Activated T-cell treated with anti-CD3 and anti-CD28 coated beads, Interleukin-2, amount 50 U/mL, for 24 hours (primary cell): ENCODE measurements at regions not wholly inside any gene's neighbourhood (a gene's known extent, or its start where the extent isn't known, plus 50 kb on each side); places are given as distances from the start of the nearest gene placed in this dataset.

ENCODE experiments used
- DNase-seq: peaks from one replicate; pipeline ENCODE4 v3.0.0-alpha.2; 2020
- H3K27ac Mint-ChIP-seq: 2 replicates; pipeline ENCODE4 v1.8.0; 2020; ENCODE audit warnings: mild to moderate bottlenecking, mixed read lengths
- H3K27me3 Mint-ChIP-seq: 2 replicates; pipeline ENCODE4 v1.8.0; 2020; ENCODE audit warnings: mixed read lengths
- H3K36me3 Mint-ChIP-seq: 2 replicates; pipeline ENCODE4 v1.8.0; 2020; ENCODE audit warnings: low read depth, mixed read lengths
- H3K4me1 Mint-ChIP-seq: 2 replicates; pipeline ENCODE4 v1.8.0; 2020; ENCODE audit warnings: low read depth, mixed read lengths
- H3K4me3 Mint-ChIP-seq: 2 replicates; pipeline ENCODE4 v1.8.0; 2020; ENCODE audit warnings: mild to moderate bottlenecking, moderate library complexity, mixed read lengths
- H3K9me3 Mint-ChIP-seq: 2 replicates; pipeline ENCODE4 v1.8.0; 2020; ENCODE audit warnings: mixed read lengths

DNA sequence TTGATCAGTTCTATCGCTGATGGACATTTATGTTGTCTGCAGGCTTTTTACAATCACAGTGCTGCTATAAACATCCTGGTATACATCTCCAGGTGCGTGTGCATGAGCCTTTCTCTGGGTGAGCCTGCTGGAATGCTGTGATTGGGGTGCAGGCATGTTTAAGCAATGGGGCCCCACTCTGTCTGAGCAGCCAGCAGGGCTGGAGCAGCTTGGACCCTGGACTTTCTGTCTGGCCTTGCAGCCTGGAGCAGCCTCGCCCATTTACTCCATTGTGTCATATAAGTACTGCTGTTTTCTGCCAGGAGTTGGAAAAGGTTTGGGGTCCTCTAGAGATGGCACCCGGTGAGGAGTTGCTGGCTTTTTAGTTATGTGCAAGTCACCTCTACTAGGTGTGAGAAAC, 199.0 kb downstream of the KIF26A start:
- Mint-ChIP-seq H3K27ac (no peak overlapping the region), H3K4me3 (no peak overlapping the region), H3K4me1 (no peaks in the 10 kb centered on the region), H3K27me3 (no peaks in the 10 kb centered on the region), H3K9me3 (peaks cover 10% of the 10 kb centered on the region), H3K36me3 (no peaks in the 10 kb centered on the region)
- DNase-seq, result peak; percentile 16

DNA sequence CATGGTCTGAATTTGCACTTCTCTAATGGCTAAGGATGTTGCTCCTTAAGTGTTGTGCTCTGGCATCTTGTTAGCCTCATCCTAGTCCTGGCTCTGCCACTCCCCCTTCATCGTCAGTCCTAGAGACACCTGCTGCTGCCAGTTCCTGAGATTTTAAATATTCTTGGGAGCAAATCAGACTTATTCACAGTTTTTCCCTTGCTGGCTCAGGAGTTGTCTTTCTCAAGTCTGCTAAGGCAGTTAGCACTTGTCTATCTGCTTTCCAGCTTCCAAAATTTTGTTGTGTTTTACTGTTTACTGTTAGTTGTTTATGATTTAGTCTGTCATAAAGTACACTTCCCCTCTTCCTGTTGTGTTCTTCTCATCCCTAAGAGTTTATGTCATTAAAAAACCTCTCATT, 201.0 kb downstream of the KIF26A start:
- Mint-ChIP-seq H3K27ac (no peak overlapping the region), H3K36me3 (no peaks in the 10 kb centered on the region), H3K4me3 (no peak overlapping the region), H3K27me3 (peaks cover 4% of the 10 kb centered on the region), H3K9me3 (peaks cover 10% of the 10 kb centered on the region), H3K4me1 (no peaks in the 10 kb centered on the region)
- DNase-seq, result no peak

DNA sequence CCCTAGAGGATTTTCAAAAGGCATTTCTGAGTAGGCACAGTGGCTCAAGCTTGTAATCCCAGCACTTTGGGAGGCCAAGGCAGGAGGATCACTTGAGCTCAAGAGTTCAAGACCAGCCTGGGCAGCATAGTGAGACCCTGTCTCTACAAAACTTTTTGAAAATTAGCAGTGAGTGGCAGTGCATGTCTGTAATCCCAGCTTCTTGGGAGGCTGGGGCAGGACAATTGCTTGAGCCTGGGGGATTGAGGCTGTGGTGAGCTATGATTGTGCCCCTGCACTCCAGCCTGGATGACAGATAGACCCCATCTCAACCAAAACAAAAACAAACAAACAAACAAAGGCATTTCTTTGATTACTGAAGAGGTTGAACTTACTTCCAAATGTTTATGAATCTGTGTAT, 201.4 kb downstream of the KIF26A start:
- Mint-ChIP-seq H3K27ac (no peak overlapping the region), H3K4me1 (no peaks in the 10 kb centered on the region), H3K4me3 (no peak overlapping the region), H3K9me3 (peaks cover 10% of the 10 kb centered on the region), H3K27me3 (peaks cover 8% of the 10 kb centered on the region), H3K36me3 (no peaks in the 10 kb centered on the region)
- no peak for DNase-seq

DNA sequence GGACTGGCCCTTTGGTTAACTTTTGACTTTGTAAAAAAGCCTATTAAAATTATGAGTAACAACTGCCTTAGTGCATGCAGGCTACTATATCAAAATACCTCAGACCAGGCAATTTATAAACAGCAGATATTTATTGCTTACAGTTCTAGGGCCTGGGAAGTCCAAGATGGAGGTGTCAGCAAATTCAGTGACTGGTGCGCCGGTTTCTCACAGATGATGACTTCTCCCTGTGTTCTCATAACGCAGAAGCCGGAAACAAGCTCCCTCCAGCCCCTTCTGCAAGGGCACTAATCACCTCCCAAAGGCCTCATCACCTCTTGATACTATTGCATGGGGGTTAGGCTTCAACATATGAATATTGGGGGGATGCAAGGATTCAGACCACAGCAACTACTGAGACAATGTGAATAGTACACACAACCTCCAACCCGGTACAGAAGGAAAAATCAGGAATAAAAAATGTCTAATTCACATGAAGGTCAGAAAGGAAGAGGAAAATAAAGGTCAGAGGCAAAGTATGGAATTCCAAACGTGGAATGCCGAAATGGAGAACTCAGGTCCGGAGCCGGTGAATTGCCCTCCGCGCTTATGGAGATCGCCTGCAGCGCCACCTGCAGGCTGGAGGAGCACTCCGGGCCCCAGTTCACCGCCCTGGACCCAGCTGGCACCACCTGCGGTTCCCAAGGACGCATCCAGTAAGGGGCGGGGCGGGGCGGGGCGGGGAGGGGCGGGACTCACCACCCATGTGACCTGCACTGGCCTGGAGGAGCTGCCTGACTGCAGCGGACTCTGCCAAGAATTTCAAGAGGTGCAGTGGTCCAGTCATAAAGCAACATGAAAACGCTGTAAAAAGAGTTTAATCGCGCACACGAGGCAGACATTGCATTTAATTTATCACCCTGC, 203.4 kb downstream of the KIF26A start:
- H3K36me3 Mint-ChIP-seq, result no peaks in the 10 kb centered on the region
- no peak overlapping the region for H3K4me3 Mint-ChIP-seq
- H3K27ac Mint-ChIP-seq, result no peak overlapping the region
- DNase-seq, result peak; percentile 27
- H3K27me3 Mint-ChIP-seq, result peaks cover 15% of the 10 kb centered on the region
- no peaks in the 10 kb centered on the region for H3K4me1 Mint-ChIP-seq
- peaks cover 10% of the 10 kb centered on the region for H3K9me3 Mint-ChIP-seq

DNA sequence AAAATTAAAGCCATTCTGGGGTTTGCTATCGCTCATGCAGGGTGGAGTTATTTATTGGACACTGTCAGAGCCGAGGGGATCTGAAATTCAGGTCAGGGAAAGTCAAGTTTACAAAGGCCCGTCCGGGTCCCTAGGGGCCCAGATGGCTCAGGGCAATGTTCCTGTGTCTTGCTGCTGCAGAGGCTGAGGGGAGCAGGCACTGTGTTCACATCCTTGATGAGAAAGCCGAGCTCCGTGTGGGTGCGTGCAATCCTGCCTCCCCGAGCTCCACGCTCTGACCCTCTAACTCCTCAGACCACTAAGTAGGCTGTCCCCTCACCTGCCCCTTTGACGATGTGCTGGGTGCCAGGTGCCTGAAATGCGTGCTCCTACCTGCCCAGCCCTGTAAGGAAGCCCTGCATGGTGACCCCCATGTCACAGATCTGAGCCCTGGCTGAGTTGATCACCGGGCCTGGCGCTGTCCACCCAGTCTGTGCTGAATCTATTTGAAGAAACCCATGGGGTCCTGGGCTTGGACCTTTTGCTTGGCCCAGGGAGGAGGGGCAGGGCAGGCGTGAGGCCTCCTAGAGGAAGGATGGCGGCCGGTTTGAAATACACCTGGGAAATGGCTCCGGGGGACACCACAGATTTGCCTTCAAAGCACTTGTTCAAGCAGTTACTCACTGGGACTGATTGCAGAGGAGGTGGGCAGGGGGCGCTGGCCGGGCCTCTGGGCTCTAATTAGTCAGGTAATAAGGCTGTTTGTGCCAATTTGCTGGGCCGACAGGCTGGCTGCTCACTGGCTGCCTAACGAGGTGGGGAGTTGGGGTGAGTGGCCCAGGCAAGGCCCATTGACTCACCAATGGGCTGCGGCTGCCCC, 204.3 kb downstream of the KIF26A start:
- Mint-ChIP-seq H3K4me1 (no peaks in the 10 kb centered on the region), H3K27ac (no peak overlapping the region), H3K27me3 (peaks cover 15% of the 10 kb centered on the region), H3K36me3 (no peaks in the 10 kb centered on the region), H3K9me3 (peaks cover 10% of the 10 kb centered on the region), H3K4me3 (no peak overlapping the region)
- DNase-seq, result no peak

DNA sequence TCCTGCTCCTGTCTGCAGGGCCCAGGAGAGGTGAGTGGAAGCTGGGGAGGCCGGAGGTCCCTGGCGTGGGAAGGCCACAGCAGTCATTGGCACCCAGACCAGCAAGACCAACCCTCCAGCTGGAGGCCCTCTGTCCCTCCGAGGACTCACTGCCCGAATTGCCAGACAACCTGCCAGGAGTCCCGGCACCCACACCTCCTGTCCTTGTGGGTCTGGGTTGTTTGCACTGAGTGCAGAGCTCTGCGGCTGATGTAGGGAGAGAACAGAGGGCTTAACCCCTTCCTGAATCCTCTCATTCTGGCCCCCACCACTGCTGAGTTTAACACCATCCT, 204.9 kb downstream of the KIF26A start:
- no peaks in the 10 kb centered on the region for H3K4me1 Mint-ChIP-seq
- DNase-seq, result peak; percentile 16
- H3K27ac Mint-ChIP-seq, result no peak overlapping the region
- peaks cover 15% of the 10 kb centered on the region for H3K27me3 Mint-ChIP-seq
- H3K4me3 Mint-ChIP-seq, result no peak overlapping the region
- peaks cover 6% of the 10 kb centered on the region for H3K9me3 Mint-ChIP-seq
- no peaks in the 10 kb centered on the region for H3K36me3 Mint-ChIP-seq

DNA sequence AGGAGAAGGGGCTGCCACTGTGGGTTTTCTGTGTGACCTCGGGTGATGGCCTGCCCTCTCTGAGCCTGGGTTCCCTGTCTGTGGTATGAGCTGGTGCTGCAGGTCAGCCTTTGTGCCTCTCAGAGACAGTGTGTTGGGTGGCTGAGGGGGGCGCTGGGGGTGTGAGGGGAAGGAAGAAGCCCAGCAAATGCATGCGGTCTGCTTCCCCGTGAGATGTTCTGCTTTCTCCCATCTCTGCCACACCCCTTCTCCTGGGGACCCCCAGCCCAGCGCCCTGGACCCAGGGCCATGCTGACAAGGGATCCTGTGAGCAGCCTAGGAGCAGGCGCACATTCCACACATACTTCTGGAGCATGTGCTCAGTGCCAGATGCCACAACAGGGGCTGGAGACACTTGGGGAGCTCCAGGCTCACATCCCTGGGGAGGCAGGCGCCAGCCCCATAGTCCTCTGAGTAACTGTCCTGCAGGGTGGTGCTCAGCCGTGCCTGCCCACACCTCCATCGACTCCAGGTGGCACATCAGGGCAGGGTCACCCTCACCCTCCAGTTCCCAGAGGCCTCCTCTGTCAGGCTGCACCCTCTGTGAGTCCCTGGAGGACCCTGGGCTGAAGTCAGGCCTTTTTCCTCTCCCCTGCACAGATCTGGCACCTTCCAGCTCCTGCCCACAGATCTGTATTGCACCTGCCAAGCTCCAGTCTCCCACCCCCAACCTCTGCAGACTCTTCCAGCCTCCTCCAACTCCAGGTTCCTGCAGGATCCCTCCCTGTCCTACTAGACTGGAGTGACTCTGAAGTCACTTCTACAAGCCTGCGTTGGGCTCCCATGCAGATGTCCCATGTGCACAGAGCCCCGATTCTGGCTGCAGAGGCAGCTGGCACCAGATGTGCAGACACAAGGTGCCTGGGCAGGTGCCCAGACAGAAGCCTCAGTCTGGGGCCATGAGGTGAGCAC, 205.6 kb downstream of the KIF26A start:
- H3K4me3 Mint-ChIP-seq, result no peak overlapping the region
- no peak overlapping the region for H3K27ac Mint-ChIP-seq
- H3K36me3 Mint-ChIP-seq, result no peaks in the 10 kb centered on the region
- peak; percentile 17 for DNase-seq
- peaks cover 15% of the 10 kb centered on the region for H3K27me3 Mint-ChIP-seq
- no peaks in the 10 kb centered on the region for H3K4me1 Mint-ChIP-seq
- H3K9me3 Mint-ChIP-seq, result no peaks in the 10 kb centered on the region

DNA sequence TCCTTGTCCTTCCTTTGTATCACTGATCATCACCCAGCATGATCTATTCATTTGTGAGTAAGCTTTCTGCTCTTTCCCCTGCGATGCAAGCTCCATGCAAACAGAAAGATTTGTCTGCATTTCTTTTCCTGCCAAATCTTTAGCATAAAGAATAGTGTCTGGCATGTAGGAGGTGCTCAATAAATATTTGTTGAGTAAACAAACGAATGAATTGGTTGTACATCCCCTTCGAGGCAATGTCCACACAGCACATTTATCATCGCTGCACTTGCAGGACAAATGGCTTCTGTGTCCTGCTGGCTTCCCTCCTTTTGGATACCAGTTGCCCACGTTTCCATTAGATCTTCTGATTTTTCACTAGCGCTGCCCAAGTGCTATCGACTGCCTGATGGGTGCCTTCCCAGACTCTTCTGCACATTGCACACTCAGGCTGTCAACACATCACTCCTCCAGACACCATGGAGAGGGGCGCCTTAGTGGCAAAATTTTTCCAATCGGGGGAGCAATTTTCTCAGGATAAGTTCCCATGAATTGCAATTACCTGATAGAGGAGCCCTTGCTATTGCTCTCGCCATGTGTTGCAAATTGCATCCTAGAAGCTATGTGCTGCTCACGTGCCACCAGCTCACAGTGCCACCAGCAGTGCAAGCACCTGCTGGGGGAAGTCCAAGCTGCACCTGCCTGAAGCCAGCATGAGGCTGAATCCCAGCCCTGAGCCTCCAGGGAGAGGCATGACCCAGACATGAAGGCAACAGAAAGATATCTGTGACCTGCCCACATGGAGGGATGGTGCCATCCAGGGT, 206.6 kb downstream of the KIF26A start:
- DNase-seq, result no peak
- H3K4me3 Mint-ChIP-seq, result no peak overlapping the region
- H3K27me3 Mint-ChIP-seq, result peaks cover 15% of the 10 kb centered on the region
- no peak overlapping the region for H3K27ac Mint-ChIP-seq
- H3K9me3 Mint-ChIP-seq, result no peaks in the 10 kb centered on the region
- no peaks in the 10 kb centered on the region for H3K4me1 Mint-ChIP-seq
- H3K36me3 Mint-ChIP-seq, result no peaks in the 10 kb centered on the region

DNA sequence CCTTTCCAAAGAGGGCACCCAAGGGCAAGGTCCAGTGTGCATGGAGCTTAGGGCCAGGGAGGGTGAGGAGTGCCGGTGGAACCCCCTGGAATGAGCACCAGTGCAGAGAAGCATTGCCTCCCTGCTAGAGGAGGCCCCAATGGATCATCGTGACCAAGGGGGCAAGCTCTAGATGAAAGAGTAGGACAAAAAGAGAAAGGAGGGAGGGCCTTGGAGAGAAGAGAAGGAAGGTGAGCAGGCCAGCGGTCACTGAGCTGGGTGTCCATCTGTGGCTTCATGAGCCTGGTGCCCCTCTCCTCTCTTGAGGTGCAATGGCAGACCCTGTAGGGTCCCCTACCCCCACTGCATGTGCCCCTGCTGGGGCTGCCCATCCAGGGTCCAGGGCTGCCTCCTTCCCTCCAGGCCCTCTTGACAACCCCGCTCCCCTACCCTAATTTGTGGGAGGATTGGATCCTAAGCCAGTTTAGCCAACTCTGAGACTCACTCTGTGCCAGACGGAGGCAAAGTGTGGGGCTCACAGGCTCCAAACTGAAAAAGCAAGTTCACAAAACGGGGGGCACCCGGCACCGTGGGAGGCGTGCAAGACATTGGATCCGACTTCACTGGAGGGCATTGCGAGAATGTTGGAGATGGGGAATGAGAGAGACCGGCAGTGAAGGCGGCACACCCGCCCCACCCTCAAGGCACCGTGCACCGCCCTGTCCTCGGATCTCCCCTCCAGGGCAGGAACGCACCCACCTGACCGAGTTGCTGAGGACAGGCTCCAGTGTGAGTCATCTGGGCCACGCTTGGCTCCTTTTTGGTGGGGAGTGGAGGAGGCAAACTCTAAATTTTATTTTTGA, 207.5 kb downstream of the KIF26A start:
- no peaks in the 10 kb centered on the region for H3K36me3 Mint-ChIP-seq
- H3K27ac Mint-ChIP-seq, result no peak overlapping the region
- no peak overlapping the region for H3K4me3 Mint-ChIP-seq
- no peaks in the 10 kb centered on the region for H3K4me1 Mint-ChIP-seq
- peaks cover 15% of the 10 kb centered on the region for H3K27me3 Mint-ChIP-seq
- peak; percentile 9 for DNase-seq
- no peaks in the 10 kb centered on the region for H3K9me3 Mint-ChIP-seq

DNA sequence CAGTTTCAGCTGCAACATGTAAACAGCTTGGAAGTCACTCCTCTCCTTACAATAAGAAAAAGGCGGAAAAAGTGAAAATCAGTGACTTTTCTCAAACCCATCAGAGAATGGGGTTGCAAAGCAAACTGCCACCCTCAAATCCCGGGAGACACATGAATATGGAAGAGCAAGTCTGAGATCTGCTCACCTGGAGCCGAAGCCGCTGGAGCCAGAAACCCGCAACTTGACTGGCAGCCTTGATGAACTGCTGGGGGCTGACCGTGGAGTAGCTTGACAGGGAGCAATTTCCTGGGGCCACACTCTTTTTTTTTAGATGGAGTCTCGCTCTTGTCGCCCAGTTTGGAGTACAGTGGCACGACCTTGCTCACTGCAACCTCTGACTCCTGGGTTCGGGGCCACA, 208.2 kb downstream of the KIF26A start:
- Mint-ChIP-seq H3K4me1 (no peaks in the 10 kb centered on the region), H3K27me3 (peaks cover 15% of the 10 kb centered on the region), H3K9me3 (no peaks in the 10 kb centered on the region), H3K27ac (no peak overlapping the region), H3K4me3 (no peak overlapping the region), H3K36me3 (no peaks in the 10 kb centered on the region)
- DNase-seq, result no peak

DNA sequence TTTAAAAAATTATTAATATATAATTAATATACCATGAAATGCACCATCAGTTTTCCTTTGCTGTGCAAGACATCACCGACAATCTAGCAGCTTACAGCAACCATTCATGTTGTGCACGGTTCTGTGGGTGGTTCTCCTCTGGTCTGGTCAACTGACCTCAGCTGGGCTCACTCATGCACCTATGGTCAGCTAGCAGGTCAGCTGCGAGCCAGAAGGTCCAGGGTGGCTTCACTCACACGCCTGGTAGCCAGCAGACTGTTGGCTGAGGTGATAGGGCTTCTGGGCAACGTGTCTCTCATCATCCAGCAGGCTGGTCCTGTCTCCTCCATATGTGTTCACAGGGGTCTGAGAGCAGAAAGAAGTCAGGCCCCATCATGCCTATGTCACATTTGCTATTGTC, 210.4 kb downstream of the KIF26A start:
- Mint-ChIP-seq H3K27me3 (peaks cover 15% of the 10 kb centered on the region), H3K4me3 (no peak overlapping the region), H3K4me1 (no peaks in the 10 kb centered on the region), H3K27ac (no peak overlapping the region), H3K36me3 (no peaks in the 10 kb centered on the region), H3K9me3 (no peaks in the 10 kb centered on the region)
- no peak for DNase-seq

DNA sequence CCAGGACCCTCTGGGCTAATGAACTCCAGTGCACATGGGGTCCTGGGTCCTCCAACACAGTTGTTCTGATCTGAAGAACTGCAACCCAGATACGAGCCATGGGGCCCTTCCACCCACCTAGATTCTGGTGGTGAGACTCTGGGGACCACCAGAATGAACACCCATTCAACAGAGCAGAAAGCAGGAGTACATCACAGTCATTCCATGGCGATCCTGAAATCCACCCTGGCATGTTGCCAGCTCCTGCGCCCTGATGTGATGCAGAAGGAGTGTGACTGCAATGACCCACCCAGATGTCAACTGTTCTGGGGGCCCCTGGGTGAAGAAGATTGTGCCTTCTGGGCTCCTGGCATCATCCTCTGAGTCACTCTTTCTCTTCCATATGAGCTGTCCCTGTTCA, 211.6 kb downstream of the KIF26A start:
- Mint-ChIP-seq H3K36me3 (no peaks in the 10 kb centered on the region), H3K27ac (no peak overlapping the region), H3K27me3 (peaks cover 10% of the 10 kb centered on the region), H3K9me3 (no peaks in the 10 kb centered on the region), H3K4me1 (peaks cover 2% of the 10 kb centered on the region), H3K4me3 (no peak overlapping the region)
- DNase-seq, result peak; percentile 14
